GM12872 (cell line): ENCODE measurements at regions not wholly inside any gene's neighbourhood (a gene's known extent, or its start where the extent isn't known, plus 50 kb on each side); places are given as distances from the start of the nearest gene placed in this dataset.

Source experiments
- CTCF ChIP-seq: IDR thresholded peaks from 3 replicates; pipeline ENCODE4 v1.5.1; 2011; ENCODE audit warnings: low read depth, mild to moderate bottlenecking, low read length, moderate library complexity; ENCODE audit not compliant: insufficient read depth

DNA sequence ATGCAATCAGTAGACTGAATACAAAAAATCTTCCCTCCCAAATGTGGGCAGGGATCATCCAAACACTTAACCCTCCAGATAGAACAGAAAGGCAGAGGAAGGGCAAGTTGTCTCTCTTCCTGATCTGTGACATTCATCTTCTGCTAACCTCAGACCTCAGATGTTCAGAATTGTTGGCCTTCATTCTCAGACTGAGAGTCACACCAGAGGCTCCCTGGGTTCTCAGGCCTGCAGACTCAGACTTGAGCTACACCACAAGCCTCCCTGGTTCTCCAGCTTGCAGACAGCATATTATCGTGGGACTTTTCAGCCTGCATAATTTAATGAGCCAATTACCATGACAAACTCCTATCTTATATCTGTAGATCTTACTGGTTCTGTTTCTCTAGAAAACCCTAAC is 1471.6 kb upstream of the ADGRL3 start:
- no peak for TF ChIP-seq CTCF

DNA sequence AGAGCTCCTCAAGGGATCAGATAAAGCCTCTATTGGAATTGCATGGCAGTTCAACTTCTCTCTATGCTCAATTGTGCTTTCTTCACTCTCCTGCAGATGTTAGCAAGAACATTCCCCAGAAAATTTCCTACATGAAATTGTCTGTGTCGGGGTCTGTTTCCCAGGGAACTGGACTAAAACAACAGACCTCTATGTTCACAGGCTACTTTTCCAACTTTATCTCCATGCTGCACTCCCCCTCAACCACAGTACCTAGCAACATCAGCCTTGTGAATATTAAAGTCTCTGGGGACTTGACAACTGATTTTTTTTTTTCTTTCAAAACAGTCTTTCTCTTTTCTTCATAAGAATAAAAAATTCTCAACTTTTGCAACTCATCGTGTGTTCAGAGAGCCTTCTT is 1470.8 kb upstream of the ADGRL3 start:
- no peak for TF ChIP-seq CTCF

DNA sequence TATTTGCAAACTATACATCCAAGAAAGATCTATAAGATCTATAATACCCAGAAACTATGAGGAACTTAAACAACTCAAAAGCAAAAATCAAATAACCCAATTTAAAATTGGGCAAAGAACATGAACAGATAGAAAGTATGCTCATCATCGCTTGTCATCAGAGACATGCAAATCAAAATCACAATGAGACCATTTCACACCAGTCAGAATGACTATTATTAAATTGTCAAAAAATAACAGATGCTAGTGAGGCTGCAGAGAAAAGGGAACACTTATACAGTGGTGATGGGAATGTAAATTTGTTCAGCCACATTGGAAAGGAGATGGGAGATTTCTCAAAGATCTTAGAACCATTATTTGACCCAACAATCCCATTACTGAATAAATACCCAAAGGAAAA is 1451.7 kb upstream of the ADGRL3 start:
- no peak for TF ChIP-seq CTCF

DNA sequence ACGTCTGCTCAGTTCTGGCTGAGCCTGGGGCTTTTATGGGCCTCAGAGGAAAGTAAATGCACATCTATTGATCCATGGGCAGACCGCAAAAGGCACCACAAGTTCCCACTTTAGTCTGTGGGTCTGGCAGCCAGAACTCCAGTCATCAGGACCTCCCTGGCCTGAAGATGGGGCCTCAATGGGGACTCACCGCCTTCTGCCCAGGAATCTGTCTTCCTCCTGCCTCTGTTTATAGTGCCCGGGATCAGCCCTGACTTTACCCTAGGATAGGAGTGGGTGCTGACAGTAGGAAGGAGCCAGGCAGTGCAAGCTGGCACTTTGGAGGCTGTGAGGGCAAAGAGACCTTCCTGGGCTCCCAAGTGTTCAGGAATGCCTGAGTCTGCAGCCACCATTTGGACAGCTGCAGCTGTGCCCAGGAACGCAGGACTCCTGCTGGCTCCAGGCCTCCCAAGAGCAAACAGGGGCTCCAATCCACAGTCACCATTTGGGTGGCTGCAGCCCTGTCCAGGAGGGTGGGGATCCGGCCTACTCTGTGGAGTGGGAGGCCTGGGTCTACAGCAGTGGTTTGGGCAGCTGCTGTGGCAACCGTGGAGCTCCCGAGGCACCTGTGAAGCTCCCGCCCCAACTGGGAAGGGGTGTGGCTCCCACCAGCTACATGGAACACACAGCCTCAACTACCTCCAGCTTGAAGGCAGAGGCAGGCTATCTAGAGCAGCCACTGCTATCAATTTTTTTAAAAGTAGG is 1440.9 kb upstream of the ADGRL3 start:
- no peak for TF ChIP-seq CTCF

DNA sequence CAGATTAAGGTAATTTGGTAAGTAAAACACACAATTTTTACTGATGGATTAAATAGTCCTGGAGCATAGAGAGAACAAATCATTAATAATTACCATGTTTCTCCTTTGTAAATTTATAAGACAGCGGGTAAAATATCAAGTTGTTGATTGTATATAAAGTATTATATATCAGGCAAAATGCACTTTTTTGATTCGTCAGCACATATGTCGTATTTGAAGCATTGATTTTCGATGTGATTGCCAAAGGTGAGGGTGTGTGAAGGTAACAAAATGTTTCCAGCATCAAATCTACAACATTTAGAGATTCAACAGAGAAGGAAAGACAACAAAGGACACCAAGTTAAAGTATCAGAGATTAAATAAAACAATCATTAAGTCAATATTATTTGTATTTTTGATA is 1437.8 kb upstream of the ADGRL3 start:
- TF ChIP-seq CTCF: no peak

DNA sequence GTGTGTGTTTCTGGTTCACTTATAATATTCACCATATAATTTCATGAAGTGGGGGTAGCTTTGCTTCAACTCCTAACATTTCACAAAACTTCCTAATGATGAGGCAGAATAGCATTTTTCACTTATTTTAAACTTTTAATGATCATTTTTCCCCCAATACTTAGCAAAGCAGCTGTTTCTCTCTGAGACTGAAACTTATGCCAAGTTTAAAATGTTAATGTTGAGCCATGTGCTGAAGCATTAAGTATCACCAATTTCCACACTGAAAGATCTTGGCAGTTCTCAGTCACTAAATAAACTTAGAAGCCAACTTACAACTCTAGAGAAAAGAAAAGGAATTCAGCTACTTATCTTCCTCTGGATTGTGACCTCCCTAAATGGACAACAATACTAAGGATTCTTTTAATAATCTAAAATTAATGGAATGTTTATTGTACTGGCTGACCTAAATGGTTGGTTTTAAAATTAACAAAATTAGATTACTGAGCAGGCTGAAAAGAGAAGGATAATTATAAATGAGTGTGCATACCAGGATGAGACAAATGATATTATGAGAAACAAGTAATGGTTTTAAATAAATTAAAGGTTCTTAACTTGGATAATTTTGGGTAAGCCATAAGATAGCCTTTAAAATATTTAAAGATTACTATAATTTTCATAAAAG is 1429.4 kb upstream of the ADGRL3 start:
- no peak for TF ChIP-seq CTCF

GRCh38 chr4:59772641-59773139 is 1427.4 kb upstream of the ADGRL3 start:
- TF ChIP-seq CTCF: no peak
